ENCODE measurements at regions not wholly inside any gene's neighbourhood (a gene's known extent, or its start where the extent isn't known, plus 50 kb on each side); places are given as distances from the start of the nearest gene placed in this dataset.

GRCh38 chr6:14746139-14746837, 499.6 kb upstream of the JARID2 start:
- DNase-seq (ENCODE audit: low read depth, low spot score): no peak
- WGBS (ENCODE audit: insufficient coverage, insufficient read length): no CpG with 5 or more reads among the region's 2 CpGs
- no peaks in the 10 kb centered on the region for H3K4me1 ChIP-seq (ENCODE audit: control insufficient read depth, insufficient read depth, low read length)
- H3K27ac ChIP-seq (ENCODE audit: low read length): no peak overlapping the region
- no peaks in the 10 kb centered on the region for H3K36me3 ChIP-seq (ENCODE audit: control insufficient read depth, insufficient read depth, low read length)
- no peaks in the 10 kb centered on the region for H3K27me3 ChIP-seq (ENCODE audit: control insufficient read depth, insufficient read depth, low read length)
- H3K4me3 ChIP-seq (ENCODE audit: low read length): no peak overlapping the region
- no peaks in the 10 kb centered on the region for H3K9me3 ChIP-seq (ENCODE audit: control insufficient read depth, insufficient read depth, low read length)

DNA sequence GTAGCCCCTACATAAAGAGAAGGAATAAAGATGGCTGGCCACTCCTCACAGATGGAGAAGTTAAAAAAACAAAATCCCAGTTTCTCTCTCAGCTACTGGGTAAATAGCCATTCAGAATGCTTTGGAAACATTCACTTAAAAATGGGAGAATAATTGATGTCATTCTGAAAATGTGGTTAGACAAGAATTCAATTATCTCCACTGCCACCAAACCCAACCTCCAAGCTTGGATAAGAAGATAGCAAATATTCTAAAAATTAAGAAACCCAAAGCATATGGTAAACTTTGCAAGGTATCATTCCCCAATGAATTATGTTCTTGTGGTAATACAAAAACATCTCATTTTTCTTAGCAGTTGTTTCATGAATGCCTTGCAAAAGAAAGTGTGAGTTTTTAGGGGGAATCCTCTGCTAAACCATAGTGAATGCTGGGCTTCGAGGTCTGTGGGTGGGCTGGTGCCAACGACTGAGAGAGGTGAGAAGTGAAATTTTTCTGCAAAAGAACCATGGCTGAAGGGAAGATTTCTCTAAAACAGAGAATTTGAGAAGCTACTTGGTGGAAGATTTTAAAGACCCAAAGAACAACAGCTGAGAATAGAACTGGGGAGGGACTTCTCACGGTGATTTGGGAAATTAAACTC, 497.9 kb upstream of the JARID2 start:
- H3K9me3 ChIP-seq (ENCODE audit: control insufficient read depth, insufficient read depth, low read length): no peaks in the 10 kb centered on the region
- DNase-seq (ENCODE audit: low read depth, low spot score): no peak
- H3K4me3 ChIP-seq (ENCODE audit: low read length): no peak overlapping the region
- H3K4me1 ChIP-seq (ENCODE audit: control insufficient read depth, insufficient read depth, low read length): no peaks in the 10 kb centered on the region
- WGBS (ENCODE audit: insufficient coverage, insufficient read length): no CpG with 5 or more reads among the region's 3 CpGs
- no peak overlapping the region for H3K27ac ChIP-seq (ENCODE audit: low read length)
- no peaks in the 10 kb centered on the region for H3K27me3 ChIP-seq (ENCODE audit: control insufficient read depth, insufficient read depth, low read length)
- no peaks in the 10 kb centered on the region for H3K36me3 ChIP-seq (ENCODE audit: control insufficient read depth, insufficient read depth, low read length)

- no peak for DNase-seq (ENCODE audit: low read depth, low spot score)
- Histone ChIP-seq H3K4me1 (ENCODE audit: control insufficient read depth, insufficient read depth, low read length) (no peaks in the 10 kb centered on the region), H3K27me3 (ENCODE audit: control insufficient read depth, insufficient read depth, low read length) (no peaks in the 10 kb centered on the region), H3K27ac (ENCODE audit: low read length) (no peak overlapping the region), H3K9me3 (ENCODE audit: control insufficient read depth, insufficient read depth, low read length) (no peaks in the 10 kb centered on the region), H3K4me3 (ENCODE audit: low read length) (no peak overlapping the region), H3K36me3 (ENCODE audit: control insufficient read depth, insufficient read depth, low read length) (no peaks in the 10 kb centered on the region)
- no CpG with 5 or more reads among the region's 4 CpGs for WGBS (ENCODE audit: insufficient coverage, insufficient read length)
These were observed 497.2 kb upstream of the JARID2 start for GRCh38 chr6:14748679-14749078.

- no peak overlapping the region for H3K4me3 ChIP-seq (ENCODE audit: low read length)
- no peaks in the 10 kb centered on the region for H3K9me3 ChIP-seq (ENCODE audit: control insufficient read depth, insufficient read depth, low read length)
- no peak overlapping the region for H3K27ac ChIP-seq (ENCODE audit: low read length)
- no peaks in the 10 kb centered on the region for H3K4me1 ChIP-seq (ENCODE audit: control insufficient read depth, insufficient read depth, low read length)
- H3K36me3 ChIP-seq (ENCODE audit: control insufficient read depth, insufficient read depth, low read length): no peaks in the 10 kb centered on the region
- DNase-seq (ENCODE audit: low read depth, low spot score): no peak
- no peaks in the 10 kb centered on the region for H3K27me3 ChIP-seq (ENCODE audit: control insufficient read depth, insufficient read depth, low read length)
- WGBS (ENCODE audit: insufficient coverage, insufficient read length): no CpG with 5 or more reads among the region's 6 CpGs
These were observed 495.7 kb upstream of the JARID2 start for GRCh38 chr6:14750059-14750661.

- no peaks in the 10 kb centered on the region for H3K27me3 ChIP-seq (ENCODE audit: control insufficient read depth, insufficient read depth, low read length)
- no peak overlapping the region for H3K27ac ChIP-seq (ENCODE audit: low read length)
- H3K4me3 ChIP-seq (ENCODE audit: low read length): no peak overlapping the region
- H3K36me3 ChIP-seq (ENCODE audit: control insufficient read depth, insufficient read depth, low read length): no peaks in the 10 kb centered on the region
- no peaks in the 10 kb centered on the region for H3K9me3 ChIP-seq (ENCODE audit: control insufficient read depth, insufficient read depth, low read length)
- no peaks in the 10 kb centered on the region for H3K4me1 ChIP-seq (ENCODE audit: control insufficient read depth, insufficient read depth, low read length)
- no CpG with 5 or more reads among the region's 7 CpGs for WGBS (ENCODE audit: insufficient coverage, insufficient read length)
- no peak for DNase-seq (ENCODE audit: low read depth, low spot score)
These were observed 494.2 kb upstream of the JARID2 start for GRCh38 chr6:14751645-14752175.

- Histone ChIP-seq H3K27me3 (ENCODE audit: control insufficient read depth, insufficient read depth, low read length) (no peaks in the 10 kb centered on the region), H3K4me3 (ENCODE audit: low read length) (no peak overlapping the region), H3K27ac (ENCODE audit: low read length) (no peak overlapping the region), H3K9me3 (ENCODE audit: control insufficient read depth, insufficient read depth, low read length) (no peaks in the 10 kb centered on the region), H3K36me3 (ENCODE audit: control insufficient read depth, insufficient read depth, low read length) (no peaks in the 10 kb centered on the region), H3K4me1 (ENCODE audit: control insufficient read depth, insufficient read depth, low read length) (no peaks in the 10 kb centered on the region)
- no peak for DNase-seq (ENCODE audit: low read depth, low spot score)
- WGBS (ENCODE audit: insufficient coverage, insufficient read length): no CpG with 5 or more reads among the region's 22 CpGs
These were observed 490.9 kb upstream of the JARID2 start for GRCh38 chr6:14754751-14755513.

- Histone ChIP-seq H3K4me3 (ENCODE audit: low read length) (no peak overlapping the region), H3K9me3 (ENCODE audit: control insufficient read depth, insufficient read depth, low read length) (no peaks in the 10 kb centered on the region), H3K27me3 (ENCODE audit: control insufficient read depth, insufficient read depth, low read length) (no peaks in the 10 kb centered on the region), H3K36me3 (ENCODE audit: control insufficient read depth, insufficient read depth, low read length) (no peaks in the 10 kb centered on the region), H3K27ac (ENCODE audit: low read length) (no peak overlapping the region), H3K4me1 (ENCODE audit: control insufficient read depth, insufficient read depth, low read length) (no peaks in the 10 kb centered on the region)
- no CpG with 5 or more reads among the region's 3 CpGs for WGBS (ENCODE audit: insufficient coverage, insufficient read length)
- DNase-seq (ENCODE audit: low read depth, low spot score): no peak
These were observed 489.5 kb upstream of the JARID2 start for GRCh38 chr6:14756340-14756739.

GRCh38 chr6:14757014-14757413, 488.9 kb upstream of the JARID2 start:
- WGBS (ENCODE audit: insufficient coverage, insufficient read length): no CpG with 5 or more reads among the region's 1 CpG
- H3K4me3 ChIP-seq (ENCODE audit: low read length): no peak overlapping the region
- no peaks in the 10 kb centered on the region for H3K9me3 ChIP-seq (ENCODE audit: control insufficient read depth, insufficient read depth, low read length)
- no peaks in the 10 kb centered on the region for H3K4me1 ChIP-seq (ENCODE audit: control insufficient read depth, insufficient read depth, low read length)
- no peak for DNase-seq (ENCODE audit: low read depth, low spot score)
- no peak overlapping the region for H3K27ac ChIP-seq (ENCODE audit: low read length)
- H3K36me3 ChIP-seq (ENCODE audit: control insufficient read depth, insufficient read depth, low read length): no peaks in the 10 kb centered on the region
- no peaks in the 10 kb centered on the region for H3K27me3 ChIP-seq (ENCODE audit: control insufficient read depth, insufficient read depth, low read length)

DNA sequence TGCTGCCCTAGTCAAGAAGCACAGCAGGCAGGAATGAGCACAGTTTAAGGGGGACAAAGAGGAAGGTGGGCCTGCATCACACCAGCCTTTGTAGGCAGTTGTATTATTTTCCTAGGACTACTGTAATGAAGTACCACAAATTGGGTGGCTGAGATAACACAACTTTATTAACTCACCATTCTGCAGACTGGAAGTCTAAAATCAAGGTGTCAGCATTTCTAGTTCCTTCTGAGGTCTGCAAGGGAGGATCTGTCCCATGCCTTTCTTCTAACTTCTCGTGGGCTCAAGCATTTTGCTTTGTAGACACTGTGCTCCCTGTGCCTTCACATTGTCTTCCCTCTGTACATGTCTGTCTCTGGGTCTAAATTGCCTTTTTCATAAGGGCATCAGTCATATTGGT, 488.5 kb upstream of the JARID2 start:
- Histone ChIP-seq H3K27me3 (ENCODE audit: control insufficient read depth, insufficient read depth, low read length) (no peaks in the 10 kb centered on the region), H3K27ac (ENCODE audit: low read length) (no peak overlapping the region), H3K36me3 (ENCODE audit: control insufficient read depth, insufficient read depth, low read length) (no peaks in the 10 kb centered on the region), H3K9me3 (ENCODE audit: control insufficient read depth, insufficient read depth, low read length) (no peaks in the 10 kb centered on the region), H3K4me1 (ENCODE audit: control insufficient read depth, insufficient read depth, low read length) (no peaks in the 10 kb centered on the region), H3K4me3 (ENCODE audit: low read length) (no peak overlapping the region)
- WGBS (ENCODE audit: insufficient coverage, insufficient read length): no CpG with 5 or more reads among the region's 1 CpG
- no peak for DNase-seq (ENCODE audit: low read depth, low spot score)

GRCh38 chr6:14758421-14759081, 487.3 kb upstream of the JARID2 start:
- DNase-seq (ENCODE audit: low read depth, low spot score): no peak
- no CpG with 5 or more reads among the region's 8 CpGs for WGBS (ENCODE audit: insufficient coverage, insufficient read length)
- no peak overlapping the region for H3K4me3 ChIP-seq (ENCODE audit: low read length)
- H3K4me1 ChIP-seq (ENCODE audit: control insufficient read depth, insufficient read depth, low read length): no peaks in the 10 kb centered on the region
- H3K27me3 ChIP-seq (ENCODE audit: control insufficient read depth, insufficient read depth, low read length): no peaks in the 10 kb centered on the region
- no peaks in the 10 kb centered on the region for H3K9me3 ChIP-seq (ENCODE audit: control insufficient read depth, insufficient read depth, low read length)
- H3K36me3 ChIP-seq (ENCODE audit: control insufficient read depth, insufficient read depth, low read length): no peaks in the 10 kb centered on the region
- no peak overlapping the region for H3K27ac ChIP-seq (ENCODE audit: low read length)
